ENCODE measurements at regions not wholly inside any gene's neighbourhood (a gene's known extent, or its start where the extent isn't known, plus 50 kb on each side); places are given as distances from the start of the nearest gene placed in this dataset.

DNA sequence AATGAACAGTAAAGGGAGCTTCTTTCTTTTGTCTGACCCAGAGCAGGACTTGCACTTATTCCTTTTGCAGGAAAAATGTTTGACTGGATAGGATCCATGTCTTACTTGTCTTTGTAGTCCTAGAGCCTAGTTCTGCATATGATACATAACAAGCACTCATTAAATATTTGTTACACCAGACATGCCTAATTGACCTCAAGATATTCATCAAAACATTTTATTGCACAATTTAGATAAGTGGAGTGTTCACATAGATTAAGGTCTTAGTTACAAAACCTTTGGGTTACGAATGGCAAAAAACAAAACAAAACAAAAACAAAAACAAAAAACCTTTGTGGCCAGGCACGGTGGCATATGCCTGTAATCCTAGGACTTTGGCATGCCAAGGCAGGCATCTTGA is 735.8 kb upstream of the NRSN1 start:
- TF ChIP-seq POLR2A (IDR thresholded peaks at IDR 0.05) (no peak), POLR2AphosphoS5 (IDR thresholded peaks at IDR 0.05) (no peak)
- TF ChIP-seq, protein P1, sequence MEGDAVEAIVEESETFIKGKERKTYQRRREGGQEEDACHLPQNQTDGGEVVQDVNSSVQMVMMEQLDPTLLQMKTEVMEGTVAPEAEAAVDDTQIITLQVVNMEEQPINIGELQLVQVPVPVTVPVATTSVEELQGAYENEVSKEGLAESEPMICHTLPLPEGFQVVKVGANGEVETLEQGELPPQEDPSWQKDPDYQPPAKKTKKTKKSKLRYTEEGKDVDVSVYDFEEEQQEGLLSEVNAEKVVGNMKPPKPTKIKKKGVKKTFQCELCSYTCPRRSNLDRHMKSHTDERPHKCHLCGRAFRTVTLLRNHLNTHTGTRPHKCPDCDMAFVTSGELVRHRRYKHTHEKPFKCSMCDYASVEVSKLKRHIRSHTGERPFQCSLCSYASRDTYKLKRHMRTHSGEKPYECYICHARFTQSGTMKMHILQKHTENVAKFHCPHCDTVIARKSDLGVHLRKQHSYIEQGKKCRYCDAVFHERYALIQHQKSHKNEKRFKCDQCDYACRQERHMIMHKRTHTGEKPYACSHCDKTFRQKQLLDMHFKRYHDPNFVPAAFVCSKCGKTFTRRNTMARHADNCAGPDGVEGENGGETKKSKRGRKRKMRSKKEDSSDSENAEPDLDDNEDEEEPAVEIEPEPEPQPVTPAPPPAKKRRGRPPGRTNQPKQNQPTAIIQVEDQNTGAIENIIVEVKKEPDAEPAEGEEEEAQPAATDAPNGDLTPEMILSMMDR (IDR thresholded peaks at IDR 0.05), result no peak

All from sigmoid colon (tissue), 4 donors.